ENCODE measurements at regions not wholly inside any gene's neighbourhood (a gene's known extent, or its start where the extent isn't known, plus 50 kb on each side); places are given as distances from the start of the nearest gene placed in this dataset.
"Not testable (repeated sequence)": the region's sequence is repeated elsewhere in the genome, so short reads cannot be mapped to it uniquely, and the experiment has no call there.

GRCh38 chr21:26320596-26320995 lies 150.0 kb upstream of the APP start:
- DNase-seq, result no peak

- no peak for DNase-seq
Measured at GRCh38 chr21:26307640-26308039, 137.1 kb upstream of the APP start.

DNA sequence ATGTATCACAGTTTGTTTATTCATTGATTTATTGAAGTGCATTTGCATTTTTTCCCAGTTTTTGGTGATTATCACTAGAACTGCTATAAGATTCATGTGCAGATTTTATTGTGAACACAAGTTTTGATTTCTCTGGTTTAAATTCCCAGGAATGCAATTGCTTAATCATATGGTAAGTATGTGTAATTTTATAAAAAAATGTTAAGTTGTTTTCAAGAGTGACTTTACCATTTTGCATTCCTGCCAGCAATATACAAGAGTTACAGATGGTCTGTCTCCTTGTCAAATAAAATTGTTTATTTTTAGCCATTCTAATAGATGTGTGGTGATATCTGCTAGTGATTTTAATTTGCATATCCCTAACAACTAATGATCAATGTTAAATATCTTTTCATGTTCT lies 127.3 kb upstream of the APP start:
- DNase-seq, result no peak

- no peak for DNase-seq
Measured at GRCh38 chr21:26293141-26293946, 122.8 kb upstream of the APP start.

GRCh38 chr21:26288026-26288425 lies 117.5 kb upstream of the APP start:
- DNase-seq, result no peak

GRCh38 chr21:26284531-26284930 lies 114.0 kb upstream of the APP start:
- no peak for DNase-seq

GRCh38 chr21:26282058-26282457 lies 111.5 kb upstream of the APP start:
- no peak for DNase-seq

GRCh38 chr21:26281506-26281905 lies 110.9 kb upstream of the APP start:
- DNase-seq, result no peak

- no peak for DNase-seq
Measured at GRCh38 chr21:26280775-26281174, 110.2 kb upstream of the APP start.

- DNase-seq, result no peak
Measured at GRCh38 chr21:26280148-26280547, 109.6 kb upstream of the APP start.

- DNase-seq, result no peak
Measured at GRCh38 chr21:26275801-26276200, 105.2 kb upstream of the APP start.

- no peak for DNase-seq
Measured at GRCh38 chr21:26273686-26274313, 103.2 kb upstream of the APP start.

- DNase-seq, result no peak
Measured at GRCh38 chr21:26267389-26267788, 96.8 kb upstream of the APP start.

- no peak for DNase-seq
Measured at GRCh38 chr21:26246073-26246472, 75.5 kb upstream of the APP start.

- no peak for DNase-seq
Measured at GRCh38 chr21:26245428-26245827, 74.9 kb upstream of the APP start.

GRCh38 chr21:26238646-26239045 lies 68.1 kb upstream of the APP start:
- DNase-seq, result no peak

GRCh38 chr21:26236281-26236680 lies 65.7 kb upstream of the APP start:
- no peak for DNase-seq

GRCh38 chr21:26233297-26233696 lies 62.7 kb upstream of the APP start:
- not testable (repeated sequence) for DNase-seq

- not testable (repeated sequence) for DNase-seq
Measured at GRCh38 chr21:26232491-26232890, 61.9 kb upstream of the APP start.

DNA sequence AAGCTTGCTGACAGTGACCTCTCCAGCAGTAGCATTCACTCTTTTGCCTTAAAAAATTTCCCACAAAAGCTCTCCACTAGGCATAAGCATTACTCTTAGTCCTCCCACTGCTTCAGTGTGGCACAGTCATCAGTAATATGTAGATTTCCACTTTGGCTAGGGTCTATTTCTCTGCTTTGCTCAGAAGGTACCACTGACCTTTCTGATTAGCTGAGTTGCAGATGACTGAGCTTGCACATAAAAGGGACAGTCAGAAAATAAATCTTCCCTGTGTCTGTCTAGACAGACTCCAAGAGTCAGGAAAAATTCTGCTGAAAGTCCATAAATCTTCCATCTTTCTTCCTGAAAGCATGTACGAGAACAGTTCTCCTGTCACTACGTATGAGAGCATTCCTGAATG lies 56.6 kb upstream of the APP start:
- no peak for DNase-seq

DNA sequence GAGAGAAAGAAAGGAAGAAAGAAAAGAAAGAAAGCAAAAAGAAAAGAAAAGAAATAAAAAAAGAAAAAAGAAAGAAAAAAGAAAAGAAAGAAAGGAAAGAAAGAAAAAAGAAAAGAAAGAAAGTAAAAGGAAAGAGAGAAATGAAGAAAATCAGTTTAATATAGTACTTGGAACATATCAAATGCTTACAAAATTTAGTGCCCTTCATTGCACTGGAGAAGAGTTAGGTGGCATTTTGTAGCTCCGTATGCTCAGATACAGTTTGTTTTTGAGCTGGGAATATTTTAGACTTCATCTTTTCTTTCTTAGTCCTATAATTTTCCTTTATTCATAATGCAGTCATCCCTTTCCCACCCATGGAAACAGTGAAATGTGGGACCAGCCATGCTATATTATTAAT lies 56.2 kb upstream of the APP start:
- DNase-seq, result no peak

GRCh38 chr21:26225046-26225445 lies 54.5 kb upstream of the APP start:
- DNase-seq, result no peak

GRCh38 chr21:26224366-26224765 lies 53.8 kb upstream of the APP start:
- DNase-seq, result no peak
